ENCODE measurements at regions not wholly inside any gene's neighbourhood (a gene's known extent, or its start where the extent isn't known, plus 50 kb on each side); places are given as distances from the start of the nearest gene placed in this dataset.

- TF ChIP-seq CTCF (IDR thresholded peaks at IDR 0.05; ENCODE audit: poor library complexity, severe bottlenecking) (no peak), POLR2AphosphoS5 (IDR thresholded peaks at IDR 0.05) (no peak), EP300 (conservative IDR thresholded peaks at IDR 0.05; ENCODE audit: poor library complexity, severe bottlenecking) (no peak), EZH2 (IDR thresholded peaks at IDR 0.05; ENCODE audit: borderline replicate concordance, insufficient read depth, low read length, poor library complexity, severe bottlenecking) (no peak), RAD21 (conservative IDR thresholded peaks at IDR 0.05) (no peak), MXI1 (conservative IDR thresholded peaks at IDR 0.05; ENCODE audit: poor library complexity, severe bottlenecking) (no peak), TAF1 (IDR thresholded peaks at IDR 0.05; ENCODE audit: low read depth) (no peak), SMC3 (conservative IDR thresholded peaks at IDR 0.05; ENCODE audit: poor library complexity) (no peak)
Observed at GRCh38 chr6:14239097-14239496, 121.5 kb downstream of the CD83 start.
